GM18909 (cell line): ENCODE measurements at regions not wholly inside any gene's neighbourhood (a gene's known extent, or its start where the extent isn't known, plus 50 kb on each side); places are given as distances from the start of the nearest gene placed in this dataset.
"Not testable (repeated sequence)": the region's sequence is repeated elsewhere in the genome, so short reads cannot be mapped to it uniquely, and the experiment has no call there.

Experiments
- ATAC-seq: cut with Tn5 transposase; IDR thresholded peaks from one replicate; pipeline ENCODE4 v1.9.1; 2021; ENCODE audit warnings: mild to moderate bottlenecking; ENCODE audit not compliant: unreplicated experiment, poor library complexity

- ATAC-seq, result no peak
Observed at GRCh38 chr10:124158592-124158991, 65.2 kb upstream of the CHST15 start.

DNA sequence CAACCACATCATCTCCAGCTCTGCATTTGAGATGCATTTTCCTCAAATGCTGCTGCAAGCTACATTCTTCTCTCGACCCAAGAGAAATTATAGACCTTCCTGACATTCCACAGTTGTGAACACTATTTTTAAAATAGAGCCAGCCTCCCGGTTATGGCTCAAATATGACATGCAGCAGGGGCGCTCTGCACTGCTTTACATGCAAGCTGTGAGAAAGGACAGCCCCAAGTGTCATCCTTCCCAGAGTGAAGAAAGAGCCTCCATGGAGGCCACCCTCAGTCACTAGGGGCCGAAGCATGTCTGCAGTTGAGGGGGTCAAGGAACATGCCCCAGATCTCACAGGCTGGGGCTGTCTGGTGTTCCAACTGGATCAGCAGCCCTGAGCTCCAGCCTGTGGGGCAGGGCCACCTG, 63.9 kb upstream of the CHST15 start:
- no peak for ATAC-seq

DNA sequence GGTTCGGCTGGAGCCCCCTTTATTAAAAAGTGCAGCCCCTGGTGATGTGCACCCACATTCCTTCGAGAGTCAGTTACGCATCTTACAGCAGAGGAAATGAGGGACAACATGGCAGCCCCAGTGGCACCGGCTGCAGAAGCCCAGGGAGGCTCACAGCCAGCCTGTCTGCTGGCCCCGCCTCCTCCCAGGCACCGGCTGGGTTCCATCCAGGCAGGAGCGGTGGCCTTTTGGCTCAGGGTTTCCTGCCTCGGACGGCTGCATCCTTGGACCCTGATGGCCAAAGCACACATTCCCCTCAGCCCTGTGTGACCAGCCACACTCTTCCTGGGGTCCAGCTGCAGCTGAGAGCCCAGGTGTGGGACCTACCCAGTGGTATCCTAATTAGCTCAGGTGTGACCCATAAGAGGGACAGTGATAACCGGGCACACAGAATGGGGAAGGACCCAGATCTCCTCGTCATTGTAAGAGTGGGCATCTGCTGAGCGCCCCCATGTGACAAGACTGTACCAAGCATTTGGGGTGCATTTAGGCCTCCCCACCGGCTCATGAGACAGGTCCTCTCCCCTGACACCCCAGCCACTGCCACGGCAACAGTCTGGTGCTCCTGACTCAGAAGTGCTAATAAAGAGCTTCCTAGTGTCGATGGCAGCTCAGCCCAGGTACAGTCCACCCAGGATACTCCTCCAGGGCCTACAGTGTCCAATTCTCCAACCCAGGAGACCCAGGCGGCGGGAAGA, 63.3 kb upstream of the CHST15 start:
- no peak for ATAC-seq

- ATAC-seq, result no peak
Observed at GRCh38 chr10:124155781-124156435, 62.5 kb upstream of the CHST15 start.

GRCh38 chr10:124153023-124153826, 59.8 kb upstream of the CHST15 start:
- peak; percentile 70 for ATAC-seq

GRCh38 chr10:124152139-124153022, 59.0 kb upstream of the CHST15 start:
- ATAC-seq, result peak; percentile 3

DNA sequence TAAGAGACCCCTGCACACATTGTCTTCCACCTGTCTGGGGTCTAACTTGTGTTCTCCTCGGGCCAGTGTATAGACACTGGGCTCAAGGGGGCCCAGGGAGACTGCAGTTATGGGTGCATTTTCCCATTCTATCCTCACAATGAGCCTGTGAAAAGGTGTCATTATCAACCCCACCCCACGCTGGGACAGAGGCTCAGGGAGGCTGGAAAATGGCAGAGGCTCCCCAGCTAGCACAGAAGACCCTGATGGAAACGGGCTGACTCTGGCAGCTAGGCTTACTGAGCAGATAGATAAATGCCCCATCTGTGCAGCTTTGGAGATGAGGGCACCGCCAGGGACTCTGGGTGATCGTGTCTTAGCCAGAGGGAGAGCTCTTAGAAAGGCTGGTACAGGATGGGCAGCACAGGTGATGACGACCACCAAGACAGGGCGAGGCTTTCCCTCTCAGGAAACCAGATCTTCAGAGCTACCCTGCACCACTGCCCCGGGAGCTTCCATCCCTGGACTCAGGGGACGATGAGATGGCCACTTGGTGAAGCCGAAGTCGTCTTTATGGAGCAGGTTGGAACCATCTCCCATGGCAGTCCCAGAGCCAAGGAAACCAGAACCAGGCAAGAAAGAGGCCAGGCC, 58.2 kb upstream of the CHST15 start:
- no peak for ATAC-seq

GRCh38 chr10:124150807-124151417, 57.5 kb upstream of the CHST15 start:
- no peak for ATAC-seq

DNA sequence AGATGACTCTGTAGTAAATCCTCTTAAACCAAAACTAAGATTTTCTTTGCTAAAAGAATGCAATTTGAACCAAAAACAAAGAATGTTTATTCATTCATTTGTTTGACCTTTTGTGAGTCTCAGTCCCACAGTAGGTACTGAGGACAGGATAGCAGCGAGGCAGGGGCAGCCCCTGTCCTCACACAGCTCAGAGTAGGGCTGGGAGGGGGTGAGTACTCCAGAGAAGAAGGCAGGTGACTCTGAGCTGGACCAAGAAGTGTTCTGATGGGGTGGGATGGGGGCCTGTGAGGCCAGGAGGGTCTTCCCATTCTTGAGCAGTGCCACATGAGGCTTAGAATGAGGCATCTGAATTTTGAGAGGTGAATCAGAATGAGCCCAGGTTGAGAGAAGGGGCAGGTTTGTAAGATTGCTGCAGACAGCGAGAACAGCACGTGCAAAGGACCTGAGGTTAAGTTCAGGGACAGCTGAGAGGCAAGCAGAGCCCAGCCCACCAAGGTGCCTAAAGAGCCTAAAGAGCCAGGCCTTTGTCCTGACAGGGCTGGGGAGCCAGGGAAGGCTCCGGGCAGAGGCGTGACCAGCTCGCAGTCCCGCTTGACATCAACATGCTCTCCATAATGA, 56.9 kb upstream of the CHST15 start:
- ATAC-seq, result no peak

DNA sequence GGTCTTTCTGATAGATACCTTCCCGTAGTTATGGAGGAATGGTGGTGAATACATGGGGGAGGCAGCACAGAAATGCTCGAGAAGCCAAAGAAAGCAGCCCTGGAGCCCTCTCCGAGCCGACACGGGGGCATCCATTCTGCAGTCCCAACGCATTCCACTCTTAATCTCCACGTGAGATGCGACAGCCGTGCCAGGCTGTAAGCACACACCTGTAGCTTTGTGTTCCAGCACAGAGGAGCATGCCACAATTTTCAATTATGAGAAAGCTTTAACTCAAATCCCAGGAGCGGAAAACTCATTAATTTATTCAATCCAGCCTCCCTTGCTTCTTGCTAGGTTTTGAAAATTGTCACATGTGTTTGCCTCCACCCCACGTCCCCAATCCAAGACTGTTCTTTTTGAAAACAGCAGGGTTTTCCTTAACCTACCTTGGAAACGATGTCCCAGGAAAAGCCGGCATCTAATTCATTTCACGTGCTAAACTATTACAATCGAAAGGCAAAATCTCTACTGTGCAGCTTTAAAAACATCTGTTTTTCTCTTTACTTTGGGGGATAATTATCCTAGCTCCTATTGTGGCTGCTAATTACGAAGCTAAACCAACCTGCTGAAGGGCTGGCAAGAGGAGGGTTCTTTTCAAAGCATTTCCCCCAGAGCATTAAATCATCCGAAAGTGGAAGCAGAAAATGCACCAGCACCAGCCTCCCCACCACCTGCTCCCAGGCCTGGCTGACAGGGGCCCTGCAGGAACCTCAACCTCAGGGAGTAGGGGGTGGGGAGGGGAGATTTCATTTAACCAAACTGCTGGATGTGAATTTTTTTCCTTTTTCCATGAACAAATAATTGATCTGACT, 56.0 kb upstream of the CHST15 start:
- peak; percentile 34 for ATAC-seq

DNA sequence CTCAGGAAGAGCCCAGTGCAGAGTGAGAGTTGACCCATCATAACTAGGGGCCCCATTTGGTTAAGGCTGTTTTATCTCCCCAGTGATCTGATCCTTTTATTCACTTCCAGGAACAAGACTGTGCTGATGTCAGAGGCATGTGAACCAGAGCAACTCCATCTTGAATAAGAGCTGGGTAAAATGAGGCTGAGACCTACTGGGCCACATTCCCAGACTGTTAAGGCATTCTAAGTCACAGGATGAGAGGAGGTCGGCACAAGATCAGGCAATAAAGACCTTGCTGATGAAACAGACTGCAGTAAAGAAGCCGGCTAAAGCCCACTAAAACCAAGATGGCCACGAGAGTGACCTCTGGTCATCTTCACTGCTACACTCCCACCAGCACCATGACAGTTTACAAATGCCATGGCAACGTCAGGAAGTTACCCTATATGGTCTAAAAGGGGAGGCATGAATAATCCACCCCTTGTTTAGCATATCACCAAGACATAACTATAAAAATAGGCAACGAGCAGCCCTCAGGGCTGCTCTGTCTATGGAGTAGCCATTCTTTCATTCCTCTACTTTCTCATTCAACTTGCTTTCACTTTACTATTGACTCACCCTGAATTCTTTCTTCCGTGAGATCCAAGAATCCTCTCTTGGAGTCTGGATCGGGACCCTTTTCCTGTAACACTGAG, 55.3 kb upstream of the CHST15 start:
- ATAC-seq, result not testable (repeated sequence)

GRCh38 chr10:124146483-124146882, 53.1 kb upstream of the CHST15 start:
- ATAC-seq, result no peak

GRCh38 chr10:124145109-124145870, 51.9 kb upstream of the CHST15 start:
- no peak for ATAC-seq

DNA sequence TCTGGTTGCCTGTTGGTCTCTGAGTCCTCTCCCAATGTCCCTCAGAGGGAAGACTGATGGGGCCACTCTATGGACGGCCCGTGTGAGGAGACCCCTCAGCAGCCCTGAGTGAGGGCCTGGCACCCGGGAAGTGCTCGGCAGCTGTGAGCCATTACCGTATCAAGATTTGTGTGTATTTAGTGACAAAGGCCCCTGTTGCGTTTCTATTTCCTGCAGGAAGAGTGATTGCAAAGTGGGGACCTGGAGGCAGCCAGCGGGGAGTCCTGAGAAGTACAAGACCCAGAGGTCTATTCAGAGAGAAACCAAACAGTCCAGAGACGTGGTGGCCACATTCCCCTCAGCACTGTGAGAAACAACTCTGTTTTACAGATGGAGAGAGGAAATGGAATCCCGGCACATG, 51.1 kb upstream of the CHST15 start:
- no peak for ATAC-seq

DNA sequence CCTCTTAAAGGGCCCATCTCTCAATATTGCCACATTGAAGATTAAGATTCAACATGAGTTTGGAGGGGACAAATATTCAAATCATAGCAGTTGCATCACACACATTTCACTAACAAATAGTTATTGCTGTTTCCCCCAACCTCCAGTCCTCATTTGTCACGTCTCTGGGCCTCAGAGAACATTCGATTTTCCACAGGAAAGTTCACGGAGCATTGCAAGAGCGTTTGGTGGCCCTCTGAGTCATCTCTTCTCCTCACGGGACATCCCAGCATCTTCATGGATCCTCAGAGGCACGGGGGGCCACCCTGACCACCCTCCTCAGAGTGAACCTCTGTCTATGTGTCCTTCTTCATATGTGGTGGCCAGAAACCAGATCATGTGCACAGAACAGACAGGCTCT, 50.3 kb upstream of the CHST15 start:
- no peak for ATAC-seq
